Myocyte (in vitro differentiated cells): ENCODE measurements at regions not wholly inside any gene's neighbourhood (a gene's known extent, or its start where the extent isn't known, plus 50 kb on each side); places are given as distances from the start of the nearest gene placed in this dataset.
A peak's percentile ranks its signal among the peaks of the same experiment; 100 is the strongest.
"Not testable (repeated sequence)": the region's sequence is repeated elsewhere in the genome, so short reads cannot be mapped to it uniquely, and the experiment has no call there.

Experiments
- DNase-seq: peaks from one replicate; pipeline ENCODE4 v3.0.0-alpha.2; 2012; ENCODE audit warnings: low read depth

DNA sequence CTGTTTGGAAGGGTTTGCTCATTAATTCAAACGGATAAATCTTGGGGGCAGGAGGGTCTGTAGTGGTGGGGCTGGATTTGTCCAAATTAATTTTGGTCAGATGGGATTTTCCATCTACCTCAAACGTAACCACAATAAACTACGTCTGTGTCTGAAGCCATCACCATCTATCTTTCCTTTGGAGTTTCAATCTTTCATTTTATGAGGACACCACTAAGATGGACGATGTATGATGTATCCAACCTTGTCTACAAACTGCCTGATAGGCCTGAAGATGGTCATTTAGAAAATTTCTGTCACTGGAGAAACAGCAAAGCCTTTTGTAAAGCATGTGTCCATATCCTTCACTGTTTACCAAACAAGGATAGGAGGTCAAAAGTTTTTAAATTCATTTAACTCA lies 138.6 kb upstream of the MARCKS start:
- DNase-seq, result no peak

DNA sequence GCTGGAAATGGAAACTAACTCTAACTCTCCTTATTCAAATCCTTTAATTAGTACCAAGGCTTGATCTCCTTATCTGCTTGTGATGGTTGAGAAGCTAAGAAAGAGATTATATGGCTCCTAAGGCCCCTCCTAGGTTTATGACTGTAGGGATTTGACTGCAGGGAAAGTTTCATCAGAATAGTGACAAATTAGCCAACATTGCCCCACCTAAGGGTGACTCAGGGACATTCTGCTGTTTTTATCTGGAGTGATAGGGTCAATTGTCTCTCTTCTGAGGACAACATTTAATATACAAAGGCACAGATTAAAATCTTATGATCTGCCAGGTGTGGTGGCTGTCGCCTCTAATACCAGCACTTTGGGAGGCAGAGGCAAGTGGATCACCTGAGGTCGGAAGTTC lies 138.1 kb upstream of the MARCKS start:
- no peak for DNase-seq

DNA sequence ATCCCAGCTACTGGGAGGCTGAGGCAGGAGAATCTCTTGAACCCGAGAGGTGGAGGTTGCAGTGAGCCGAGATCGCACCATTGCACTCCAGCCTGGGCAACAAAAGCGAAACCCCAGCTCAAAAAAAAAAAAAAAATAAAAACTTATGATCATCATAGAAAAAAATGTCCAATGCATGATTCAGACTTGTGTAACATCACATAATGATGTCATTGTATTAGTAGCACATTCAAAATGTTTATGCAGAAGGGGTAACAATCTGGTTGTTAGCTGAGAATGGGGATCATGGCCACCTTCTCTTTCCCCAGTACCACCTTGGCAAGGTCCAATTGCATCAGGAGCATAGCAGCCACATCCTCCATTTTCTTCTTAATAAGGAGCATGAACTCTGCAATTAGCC lies 137.6 kb upstream of the MARCKS start:
- DNase-seq, result no peak

DNA sequence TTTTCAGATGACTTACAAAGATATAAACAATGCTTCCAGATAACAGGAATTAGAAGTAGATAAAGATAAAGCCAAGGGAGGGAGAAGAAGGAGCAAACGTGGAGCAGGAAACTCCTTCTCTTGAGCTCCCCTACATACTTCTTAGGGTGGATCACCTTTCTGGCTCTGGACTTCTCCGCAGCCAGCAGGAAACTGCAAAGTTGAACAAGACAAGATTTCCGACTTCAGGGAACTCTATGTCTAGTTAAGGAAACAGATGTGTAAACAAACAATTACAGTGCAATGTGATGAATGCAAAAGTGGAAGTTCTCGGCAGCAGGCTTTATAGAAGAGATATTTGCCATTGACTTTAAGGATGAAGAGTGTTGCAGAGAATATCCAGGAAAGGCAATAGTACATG lies 134.0 kb upstream of the MARCKS start:
- DNase-seq, result no peak

DNA sequence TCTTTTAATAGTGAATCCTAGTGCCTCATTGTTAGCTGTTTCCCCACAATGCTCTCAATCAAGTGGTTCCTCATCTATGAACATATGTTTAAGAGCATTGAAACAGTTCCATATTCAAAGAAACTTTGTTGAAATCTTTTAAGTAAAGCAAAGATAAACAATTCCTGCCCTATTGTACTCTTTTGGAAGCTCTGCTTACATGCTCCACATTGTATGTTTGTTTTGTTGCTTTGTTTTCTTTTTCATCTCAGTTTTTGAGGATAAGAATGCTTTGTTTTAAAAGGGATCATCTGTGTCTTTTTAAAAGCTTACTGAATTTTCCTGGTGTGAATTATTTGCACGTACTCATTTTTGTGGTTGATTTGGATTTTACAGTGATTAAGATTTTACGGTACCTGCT lies 132.2 kb upstream of the MARCKS start:
- not testable (repeated sequence) for DNase-seq

DNA sequence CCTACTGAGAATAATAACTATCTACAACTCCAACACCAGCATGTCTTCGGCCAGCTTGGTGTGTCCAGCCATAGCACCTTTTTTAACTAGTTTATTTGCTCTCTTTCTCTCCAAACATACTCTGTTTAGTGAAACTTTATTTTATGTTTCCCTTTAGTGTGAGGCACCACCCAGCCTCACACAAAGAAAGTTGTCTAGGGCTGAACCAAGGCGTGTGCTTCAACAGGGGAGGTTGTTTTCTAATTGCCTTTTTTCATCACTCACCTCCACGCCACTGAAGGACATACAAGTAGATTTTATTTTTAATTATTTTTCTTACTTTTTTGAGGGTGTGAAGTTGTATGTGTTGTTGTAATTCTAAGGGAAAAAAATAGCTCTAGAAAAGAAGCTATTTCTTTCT lies 125.6 kb upstream of the MARCKS start:
- DNase-seq, result no peak

DNA sequence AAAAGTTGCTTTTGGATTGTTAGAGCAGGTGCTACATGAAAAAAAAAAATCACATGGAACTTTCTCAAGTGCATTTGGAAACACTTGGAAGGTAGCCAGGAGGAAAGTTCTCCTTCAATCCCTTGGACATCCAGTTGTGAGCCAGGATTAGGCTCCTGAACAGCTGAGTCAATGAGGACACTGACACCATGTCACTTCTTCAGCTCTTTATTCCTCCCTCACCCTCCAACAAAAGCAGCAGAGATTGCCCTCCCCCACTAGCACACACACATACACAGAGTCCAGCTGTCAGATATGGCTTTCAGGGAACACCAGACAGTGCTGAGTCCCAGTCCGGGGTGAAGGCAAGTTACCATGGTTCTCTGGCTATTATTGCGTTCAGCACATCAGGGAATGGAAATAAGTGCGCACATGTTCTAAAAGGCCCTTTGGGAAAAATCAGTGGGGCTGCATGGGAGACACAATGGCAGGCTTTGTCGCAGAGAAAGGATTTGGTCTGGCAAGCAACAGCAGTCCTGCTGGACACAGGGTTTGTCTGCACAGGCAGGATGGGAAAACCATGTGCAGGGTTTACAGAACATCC lies 124.7 kb upstream of the MARCKS start:
- peak; percentile 97 for DNase-seq

DNA sequence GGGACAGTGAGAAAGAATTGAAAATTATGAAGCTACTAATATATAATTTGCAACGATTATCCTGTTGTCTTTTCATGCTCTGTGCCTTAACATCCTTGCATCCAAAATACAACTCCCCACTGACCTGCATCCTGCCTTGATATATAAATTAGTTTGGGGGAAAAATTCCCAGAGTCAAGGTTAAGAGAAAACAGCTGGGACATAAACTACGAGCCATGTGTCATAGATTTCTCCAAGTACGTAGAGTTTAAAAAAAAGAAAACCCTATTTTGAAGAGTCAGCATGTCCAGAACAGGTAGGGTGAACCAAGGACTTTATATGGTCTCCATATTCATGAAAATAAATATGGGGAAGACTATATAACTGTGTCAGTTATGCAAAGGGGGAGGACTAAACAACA lies 123.8 kb upstream of the MARCKS start:
- no peak for DNase-seq

DNA sequence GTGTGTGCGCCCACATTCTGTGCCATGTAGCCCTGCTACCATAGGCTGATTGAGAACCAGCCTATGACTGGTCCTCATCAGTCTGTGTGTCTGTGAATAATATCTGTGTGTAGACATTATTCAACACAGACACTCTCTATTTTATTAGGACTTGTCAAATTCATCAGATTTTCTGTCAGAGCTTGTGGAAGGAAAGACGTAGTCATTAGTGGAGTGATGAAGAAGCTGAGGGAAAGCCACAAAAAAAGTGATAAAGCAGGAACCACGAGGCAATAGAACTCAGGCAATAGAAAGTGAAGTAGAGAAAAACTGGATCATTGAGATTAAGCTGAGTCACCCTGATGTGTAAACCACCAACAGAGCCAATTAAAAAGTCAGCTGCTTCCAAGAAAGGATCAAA lies 122.2 kb upstream of the MARCKS start:
- peak; percentile 29 for DNase-seq

DNA sequence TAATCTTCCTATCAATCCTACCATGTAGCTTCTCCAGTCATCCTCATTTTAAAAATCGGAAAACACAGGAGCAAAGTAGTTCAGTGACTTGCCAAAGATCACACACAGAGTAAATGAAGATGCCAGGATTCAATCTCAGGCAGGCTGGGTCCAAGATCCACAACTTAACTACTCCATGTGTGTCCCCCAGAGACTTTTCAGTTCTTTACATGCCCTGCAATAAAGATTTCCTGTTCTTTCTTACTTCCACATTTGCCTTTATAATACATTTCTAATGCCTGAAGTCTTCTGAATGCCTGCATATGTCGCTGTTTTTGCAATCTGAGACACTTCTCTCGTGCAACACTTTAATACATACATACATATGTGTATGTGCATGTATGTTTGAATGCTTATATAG lies 121.7 kb upstream of the MARCKS start:
- no peak for DNase-seq

DNA sequence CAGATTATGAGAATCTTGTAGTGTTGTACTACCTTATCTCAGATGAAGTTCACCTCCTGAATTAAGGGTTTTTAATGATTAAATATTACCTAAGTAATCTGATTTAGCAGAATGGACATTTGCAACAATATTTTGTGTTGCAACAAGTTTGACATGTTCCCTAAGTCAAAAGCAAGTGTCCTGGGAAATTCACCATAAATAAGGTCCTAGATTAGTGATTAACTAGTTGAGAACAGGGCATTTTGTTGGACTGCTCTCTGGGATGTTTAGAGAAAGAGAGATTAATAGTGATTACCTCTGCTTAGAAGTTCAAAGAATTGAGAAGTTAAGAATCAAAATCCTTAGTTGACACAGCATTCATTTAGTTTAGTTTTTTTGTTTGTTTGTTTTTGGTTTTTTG lies 120.2 kb upstream of the MARCKS start:
- DNase-seq, result no peak

DNA sequence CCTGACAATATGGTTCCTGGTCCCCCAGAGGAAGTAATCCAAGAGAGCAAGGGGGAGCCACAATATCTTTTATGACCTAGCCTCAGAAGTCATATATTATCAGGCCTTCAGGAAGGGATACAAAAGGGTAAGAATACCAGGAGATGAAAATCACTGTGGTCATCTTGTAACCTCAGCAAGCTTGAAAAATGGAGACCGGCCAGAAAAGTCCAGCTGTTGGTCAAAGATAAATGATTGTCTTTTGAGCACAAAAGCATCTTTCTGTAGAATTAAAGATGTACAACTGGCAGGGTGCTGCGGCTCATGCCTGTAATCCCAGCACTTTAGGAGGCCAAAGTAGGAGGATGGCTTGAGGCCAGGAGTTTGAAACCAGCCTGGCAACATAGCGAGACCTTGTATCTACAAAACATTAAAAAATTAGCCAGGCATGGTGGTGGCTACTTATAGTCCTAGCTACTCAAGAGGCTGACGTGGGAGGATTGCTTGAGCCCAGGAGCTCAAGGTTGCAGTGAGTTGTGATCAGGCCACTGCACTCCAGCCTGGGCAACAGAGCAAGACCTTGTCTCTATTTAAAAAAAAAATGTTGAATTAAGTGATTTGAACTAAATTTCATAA lies 118.0 kb upstream of the MARCKS start:
- peak; percentile 71 for DNase-seq

DNA sequence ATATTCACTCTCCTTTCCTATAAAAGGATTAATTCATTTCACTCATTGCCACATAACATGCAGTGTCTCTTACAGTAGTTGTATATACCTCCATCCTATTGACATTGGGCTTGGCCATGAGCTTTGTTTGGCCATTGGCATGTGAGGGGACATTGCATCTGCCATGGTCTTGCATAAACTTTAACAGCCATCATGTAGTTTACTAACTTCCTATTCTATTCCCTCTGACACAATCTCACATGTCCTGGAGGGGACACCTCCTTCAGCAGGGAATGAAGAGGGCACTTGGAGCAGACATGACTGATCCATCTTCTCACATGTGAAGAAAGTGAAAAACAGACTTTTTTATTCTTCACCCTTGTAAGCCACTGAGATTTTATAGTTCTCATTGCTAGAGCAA lies 115.5 kb upstream of the MARCKS start:
- no peak for DNase-seq

DNA sequence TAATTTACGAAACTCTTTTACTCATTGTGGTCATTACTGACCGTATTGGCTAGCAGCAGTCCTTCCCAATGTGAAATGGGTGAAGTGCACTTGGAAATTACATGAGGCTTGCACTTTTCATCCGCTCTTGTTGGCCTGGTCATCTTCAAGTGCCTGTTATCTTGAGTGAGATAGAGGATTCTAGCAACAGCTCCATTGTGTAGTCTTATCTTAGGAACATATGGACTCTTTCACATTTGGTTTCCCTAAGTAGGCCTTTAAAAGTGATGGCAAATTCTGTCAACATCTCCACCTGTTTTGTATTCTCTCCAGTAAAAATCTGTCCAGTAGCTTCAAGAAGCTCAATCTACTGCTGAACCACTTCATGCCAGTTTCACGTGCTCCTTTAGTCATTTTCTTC lies 114.8 kb upstream of the MARCKS start:
- DNase-seq, result no peak

DNA sequence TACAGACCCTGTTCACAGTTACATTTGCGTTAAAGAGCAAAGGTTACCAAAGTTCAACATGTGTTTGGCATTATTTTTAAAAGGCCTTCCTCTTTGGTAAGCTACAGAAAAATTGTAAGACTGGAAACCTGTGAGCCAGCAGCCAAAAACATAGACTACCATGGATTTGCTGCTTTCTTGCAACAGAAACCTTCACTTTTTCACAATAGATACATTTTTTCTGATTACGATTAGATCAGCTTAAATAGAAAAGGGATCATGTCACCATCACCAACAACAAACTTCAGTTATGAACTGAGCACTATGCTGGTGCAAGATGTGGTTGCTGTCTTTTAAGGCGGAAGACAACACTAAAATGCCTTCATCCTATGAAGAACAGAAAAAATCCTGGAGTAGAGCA lies 112.3 kb upstream of the MARCKS start:
- no peak for DNase-seq

DNA sequence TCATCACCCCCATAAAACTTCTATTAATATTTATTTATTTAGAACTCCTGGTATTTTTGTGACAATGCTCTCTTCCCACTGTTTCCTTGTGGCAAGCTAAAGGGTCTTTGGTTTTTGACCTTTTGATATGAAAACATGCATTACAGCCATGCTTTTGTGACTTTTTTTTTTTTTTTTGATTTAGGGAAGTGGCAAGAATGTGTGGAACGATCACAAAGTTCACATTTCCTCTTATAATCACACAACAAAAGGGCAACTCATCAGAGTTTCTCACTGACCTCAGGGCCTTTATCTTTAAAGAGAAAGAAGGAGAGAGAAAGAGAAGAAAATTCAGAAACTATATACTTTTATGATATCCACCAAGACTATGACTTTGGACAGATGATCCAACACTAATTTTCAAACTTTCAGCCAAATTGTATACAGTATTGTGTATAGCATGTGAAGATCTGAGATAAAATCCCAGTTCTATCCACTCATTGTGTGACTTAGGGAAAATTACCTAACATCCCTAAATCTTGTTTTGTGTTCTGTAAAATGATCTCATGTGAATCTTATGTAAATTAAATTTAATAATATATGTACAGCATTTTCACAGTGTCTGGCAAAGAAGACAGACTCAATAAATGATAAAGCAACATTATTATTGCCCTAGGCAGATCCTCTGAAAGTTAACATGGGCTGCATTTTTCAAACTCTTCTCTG lies 106.8 kb upstream of the MARCKS start:
- DNase-seq, result no peak

DNA sequence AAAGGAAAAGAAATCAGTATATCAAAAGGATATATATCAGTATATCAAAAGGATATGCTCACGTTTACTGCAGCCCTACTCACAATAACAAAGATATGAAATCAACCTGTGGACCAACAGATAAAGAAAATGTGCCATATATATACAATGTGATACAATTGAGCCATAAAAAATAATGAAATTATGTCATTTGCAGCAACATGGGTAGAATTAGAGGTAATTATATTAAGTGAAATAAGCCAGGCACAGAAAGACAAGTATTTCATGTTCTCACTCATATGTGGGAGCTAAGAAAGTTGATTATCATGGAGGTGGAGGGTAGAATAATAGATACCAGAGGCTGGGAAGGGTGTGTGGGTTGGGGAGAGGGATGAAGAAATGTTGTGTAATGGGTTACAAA lies 102.9 kb upstream of the MARCKS start:
- DNase-seq, result no peak

DNA sequence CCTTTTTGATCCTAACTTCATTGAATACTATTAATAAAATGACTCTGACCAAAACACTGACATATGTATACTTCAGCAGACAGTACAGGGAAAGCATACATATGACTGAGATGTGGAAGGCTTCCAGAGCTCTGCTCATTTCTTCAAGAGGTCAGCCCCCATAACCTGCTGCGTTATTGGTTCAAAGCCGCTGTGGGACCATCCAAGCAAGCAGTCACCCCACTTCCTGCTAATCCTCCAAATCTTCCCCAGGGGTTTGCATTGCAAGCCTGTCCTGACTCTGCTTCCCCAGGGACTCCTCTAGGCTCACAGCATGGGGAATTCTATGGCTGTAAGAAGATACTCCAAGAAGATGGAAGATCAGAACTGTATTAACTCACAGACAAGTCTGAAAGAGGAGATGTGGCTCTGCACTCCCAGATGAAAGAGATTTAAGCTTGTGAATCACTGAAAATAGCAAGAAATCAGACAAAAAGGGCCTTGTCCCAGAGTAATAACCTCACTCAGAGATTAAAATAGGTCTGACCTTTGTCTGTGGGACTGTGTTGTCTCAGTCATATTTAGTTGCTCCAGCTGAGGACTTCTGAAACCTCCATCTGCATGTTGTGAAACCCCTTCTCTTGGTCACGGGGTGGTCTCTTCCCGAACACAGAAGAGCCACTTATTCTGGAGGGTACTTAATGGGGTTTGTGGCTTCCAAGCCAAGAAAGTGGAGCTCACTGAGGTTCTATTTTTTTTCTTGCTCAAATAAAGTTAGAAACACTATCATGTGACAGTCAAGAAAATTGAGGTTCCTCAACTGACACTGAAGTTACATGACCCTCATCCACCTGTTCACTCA lies 101.5 kb upstream of the MARCKS start:
- DNase-seq, result peak; percentile 39

DNA sequence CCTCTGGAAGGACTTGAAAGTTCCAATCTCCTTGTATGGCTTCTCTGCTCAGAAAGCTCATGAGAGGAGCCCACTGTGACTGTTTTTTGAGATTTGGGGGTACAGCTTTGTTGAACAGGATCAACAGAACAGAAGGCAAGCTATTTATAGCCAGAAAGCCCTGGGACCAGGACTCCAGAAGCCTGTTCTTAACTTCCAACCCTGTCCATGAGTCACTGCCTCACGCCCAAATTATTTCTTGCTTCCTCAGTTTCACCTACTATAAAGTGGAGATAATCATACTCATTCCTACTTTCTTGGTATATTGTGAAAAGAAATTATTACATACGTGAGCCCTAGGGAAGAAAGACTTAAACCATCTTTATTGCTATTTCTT lies 100.9 kb upstream of the MARCKS start:
- peak; percentile 55 for DNase-seq

DNA sequence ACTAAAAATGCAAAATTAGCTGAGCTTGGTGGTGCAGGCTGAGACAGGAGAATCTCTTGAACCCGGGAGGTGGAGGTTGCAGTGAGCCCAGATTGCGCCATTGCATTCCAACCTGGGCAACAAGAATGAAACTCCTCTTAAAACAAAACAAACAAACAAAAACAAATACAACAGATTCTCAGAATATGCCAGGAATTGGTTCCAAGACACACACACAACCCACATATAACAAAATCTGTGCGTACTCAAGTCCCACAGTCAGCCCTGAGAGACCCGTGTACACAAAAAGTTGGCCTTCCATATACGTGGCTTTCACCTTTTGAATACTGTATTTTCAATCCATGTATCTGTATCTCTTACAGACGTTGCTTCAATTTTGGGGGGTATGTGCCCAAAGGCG lies 98.9 kb upstream of the MARCKS start:
- no peak for DNase-seq

DNA sequence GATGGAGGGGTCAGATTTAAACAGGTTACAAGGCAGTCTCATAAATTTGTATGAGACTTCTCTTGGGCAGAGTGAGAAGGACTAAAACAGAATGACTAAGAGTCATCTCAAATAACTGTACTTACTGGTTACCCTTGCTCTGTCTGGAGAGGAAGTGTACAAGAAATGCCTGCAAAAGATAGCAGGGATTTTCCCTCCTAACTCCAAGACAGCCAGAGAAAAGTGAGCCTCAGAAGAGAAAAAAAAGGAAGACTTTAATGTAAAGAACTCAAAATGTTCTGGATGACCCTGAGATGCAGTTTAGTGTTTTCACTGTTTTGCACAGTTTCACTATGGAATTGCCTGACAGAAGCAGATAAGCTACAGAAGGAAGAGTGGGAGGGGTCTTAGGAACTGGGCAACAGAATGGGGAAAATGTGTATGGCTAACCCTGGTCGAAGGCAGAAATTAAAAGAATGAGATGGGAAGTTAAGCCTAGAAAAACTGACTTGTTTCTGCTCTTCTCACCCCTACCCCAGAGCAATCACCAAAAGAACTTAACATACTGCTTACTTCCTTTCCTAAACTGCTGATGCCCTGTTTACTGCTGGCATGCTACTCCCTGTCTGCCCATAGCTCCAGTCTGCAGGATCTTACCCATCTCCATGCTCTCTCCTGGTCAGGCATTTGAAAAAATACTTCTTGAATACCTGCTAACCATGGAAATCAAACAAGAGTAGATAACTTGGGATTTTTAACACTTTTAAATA lies 98.1 kb upstream of the MARCKS start:
- DNase-seq, result no peak

DNA sequence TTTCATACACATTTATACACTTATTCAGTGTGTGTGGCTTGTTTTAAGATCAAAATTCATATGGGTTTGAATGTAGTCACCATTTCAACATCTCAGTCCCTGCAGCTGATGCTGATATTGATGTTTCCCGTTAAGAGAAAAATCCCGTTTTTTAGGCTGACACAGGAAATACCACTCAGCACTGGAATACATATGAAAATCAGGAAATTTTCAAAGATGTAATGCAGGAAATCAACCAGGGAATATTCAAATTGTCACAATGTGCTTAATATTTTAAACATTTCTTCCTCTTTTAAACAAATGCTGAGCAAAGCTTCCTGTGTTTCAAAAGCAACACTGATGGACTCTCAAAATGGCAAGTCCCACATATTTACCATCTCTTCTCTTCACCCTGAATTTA lies 94.5 kb upstream of the MARCKS start:
- DNase-seq, result no peak
